Calu3 (cell line): ENCODE measurements at regions not wholly inside any gene's neighbourhood (a gene's known extent, or its start where the extent isn't known, plus 50 kb on each side); places are given as distances from the start of the nearest gene placed in this dataset.

ENCODE experiments used
- BruUV-seq: library from RNA; stranded (reverse); fragments of 400-500 nt; replicated peaks from 2 replicates; lab custom pipeline; 2021; lab: Mats Ljungman, UMichigan
- CTCF ChIA-PET: fragments of 300-600 bp; sonication (Branson Sonifier 250); formaldehyde crosslinking; loops from one replicate; lab custom pipeline; 2022; ENCODE audit warnings: antibody characterized with exemption; lab: Charles Lee
- DNase-seq: peaks from one replicate; pipeline ENCODE4 v3.0.0; 2022
- H3K27ac Mint-ChIP-seq: one replicate; pipeline ENCODE4 v1.8.0; 2022; ENCODE audit warnings: mixed read lengths; ENCODE audit not compliant: unreplicated experiment
- H3K27me3 Mint-ChIP-seq: one replicate; pipeline ENCODE4 v1.8.0; 2022; ENCODE audit warnings: mixed read lengths; ENCODE audit not compliant: unreplicated experiment
- H3K36me3 Mint-ChIP-seq: one replicate; pipeline ENCODE4 v1.8.0; 2022; ENCODE audit warnings: mild to moderate bottlenecking, moderate library complexity, mixed read lengths; ENCODE audit not compliant: insufficient read depth, unreplicated experiment
- H3K4me1 Mint-ChIP-seq: one replicate; pipeline ENCODE4 v1.8.0; 2022; ENCODE audit warnings: mild to moderate bottlenecking, low read depth, mixed read lengths; ENCODE audit not compliant: unreplicated experiment
- H3K4me3 Mint-ChIP-seq: one replicate; pipeline ENCODE4 v1.8.0; 2022; ENCODE audit warnings: mild to moderate bottlenecking, low read depth, moderate library complexity, mixed read lengths; ENCODE audit not compliant: unreplicated experiment
- H3K9me3 Mint-ChIP-seq: one replicate; pipeline ENCODE4 v1.8.0; 2022; ENCODE audit warnings: low read depth, mixed read lengths; ENCODE audit not compliant: unreplicated experiment
- intact Hi-C: fragments of 100-400 bp; cut with micrococcal nuclease; formaldehyde crosslinking; loops from one replicate; pipeline ENCODE4 v1.10.0; 2022; ENCODE audit not compliant: unreplicated experiment
- TF ChIP-seq, protein P1 (sequence below): fragments of 200-600 bp; IDR thresholded peaks from one replicate; pipeline ENCODE4 v1.8.0; 2022; ENCODE audit warnings: antibody characterized with exemption; ENCODE audit not compliant: unreplicated experiment

DNA sequence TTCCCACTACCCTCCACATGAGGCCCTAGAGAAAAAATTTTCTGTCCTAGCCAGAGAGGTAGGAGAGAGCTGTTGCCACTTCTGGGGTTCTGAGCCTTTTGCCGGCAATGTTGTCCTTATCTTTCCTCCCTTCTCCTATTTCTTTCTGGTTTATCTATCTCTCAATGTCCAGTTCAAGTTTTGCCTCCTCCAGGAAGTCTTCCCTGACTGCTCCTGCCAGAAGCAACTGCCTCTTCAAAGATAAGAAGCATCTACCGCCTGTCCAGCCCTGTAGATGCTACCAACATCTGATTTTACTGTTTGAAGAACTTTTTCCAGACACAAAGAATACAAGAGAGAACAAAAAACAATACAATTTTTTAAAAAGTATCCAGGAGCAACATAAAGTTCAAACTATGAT lies 220.8 kb upstream of the KLHL29 start:
- no TSS peak for BruUV-seq

DNA sequence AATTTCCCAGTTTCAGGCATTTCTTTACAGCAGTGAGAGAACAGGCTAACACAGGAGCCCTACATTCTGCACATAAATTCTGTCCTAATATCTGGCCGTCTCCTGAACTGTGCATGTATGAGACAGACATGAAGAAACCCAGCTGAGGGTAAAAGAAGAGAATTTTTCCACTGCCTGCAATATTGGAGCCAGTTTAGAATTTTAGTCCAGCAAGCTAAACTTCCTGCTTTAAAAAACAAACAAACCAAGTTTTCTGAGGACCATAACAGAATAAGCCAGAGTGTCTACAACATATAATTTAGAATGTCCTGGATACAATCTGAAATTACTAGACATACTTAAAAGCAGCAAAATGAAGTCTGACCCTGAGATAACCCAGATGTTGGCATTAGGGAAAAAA lies 215.1 kb upstream of the KLHL29 start:
- BruUV-seq = no TSS peak
- Mint-ChIP-seq H3K4me1 (no peaks in the 10 kb centered on the region), H3K9me3 (peaks cover 5% of the 10 kb centered on the region), H3K27ac (no peak overlapping the region), H3K36me3 (no peaks in the 10 kb centered on the region), H3K4me3 (no peak overlapping the region), H3K27me3 (peaks cover 22% of the 10 kb centered on the region)
- intact Hi-C loops = no loop called here
- CTCF ChIA-PET = no interaction called here
- TF ChIP-seq, protein P1, sequence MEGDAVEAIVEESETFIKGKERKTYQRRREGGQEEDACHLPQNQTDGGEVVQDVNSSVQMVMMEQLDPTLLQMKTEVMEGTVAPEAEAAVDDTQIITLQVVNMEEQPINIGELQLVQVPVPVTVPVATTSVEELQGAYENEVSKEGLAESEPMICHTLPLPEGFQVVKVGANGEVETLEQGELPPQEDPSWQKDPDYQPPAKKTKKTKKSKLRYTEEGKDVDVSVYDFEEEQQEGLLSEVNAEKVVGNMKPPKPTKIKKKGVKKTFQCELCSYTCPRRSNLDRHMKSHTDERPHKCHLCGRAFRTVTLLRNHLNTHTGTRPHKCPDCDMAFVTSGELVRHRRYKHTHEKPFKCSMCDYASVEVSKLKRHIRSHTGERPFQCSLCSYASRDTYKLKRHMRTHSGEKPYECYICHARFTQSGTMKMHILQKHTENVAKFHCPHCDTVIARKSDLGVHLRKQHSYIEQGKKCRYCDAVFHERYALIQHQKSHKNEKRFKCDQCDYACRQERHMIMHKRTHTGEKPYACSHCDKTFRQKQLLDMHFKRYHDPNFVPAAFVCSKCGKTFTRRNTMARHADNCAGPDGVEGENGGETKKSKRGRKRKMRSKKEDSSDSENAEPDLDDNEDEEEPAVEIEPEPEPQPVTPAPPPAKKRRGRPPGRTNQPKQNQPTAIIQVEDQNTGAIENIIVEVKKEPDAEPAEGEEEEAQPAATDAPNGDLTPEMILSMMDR = no peak
- no peak for DNase-seq

More for the DNA sequence above, 220.8 kb upstream of the KLHL29 start:
- TF ChIP-seq, protein P1 = no peak
- no peak for DNase-seq
- Mint-ChIP-seq H3K36me3 (no peaks in the 10 kb centered on the region), H3K27ac (no peak overlapping the region), H3K27me3 (peaks cover 26% of the 10 kb centered on the region), H3K9me3 (no peaks in the 10 kb centered on the region), H3K4me1 (no peaks in the 10 kb centered on the region), H3K4me3 (no peak overlapping the region)
- intact Hi-C loops = no loop called here
- CTCF ChIA-PET = no interaction called here

DNA sequence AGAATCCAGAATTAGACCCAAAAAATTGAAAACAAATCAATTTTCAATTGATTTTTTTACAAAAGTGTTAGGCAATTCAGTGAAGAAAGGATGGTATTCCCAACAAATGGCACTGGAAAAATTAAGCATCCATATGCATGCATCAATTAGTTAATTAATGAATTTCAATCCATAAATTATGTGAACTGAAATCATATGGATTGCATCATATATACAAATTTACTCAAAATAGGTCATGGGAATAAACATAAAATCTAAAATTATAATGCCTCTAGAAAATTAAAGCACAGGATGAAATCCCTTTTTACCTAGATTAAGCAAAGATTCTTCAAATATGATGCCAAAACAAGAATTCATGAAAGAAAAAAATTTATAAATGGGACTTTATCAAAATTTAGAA lies 213.9 kb upstream of the KLHL29 start:
- H3K36me3 Mint-ChIP-seq = no peaks in the 10 kb centered on the region
- TF ChIP-seq, protein P1 = no peak
- BruUV-seq = no TSS peak

DNA sequence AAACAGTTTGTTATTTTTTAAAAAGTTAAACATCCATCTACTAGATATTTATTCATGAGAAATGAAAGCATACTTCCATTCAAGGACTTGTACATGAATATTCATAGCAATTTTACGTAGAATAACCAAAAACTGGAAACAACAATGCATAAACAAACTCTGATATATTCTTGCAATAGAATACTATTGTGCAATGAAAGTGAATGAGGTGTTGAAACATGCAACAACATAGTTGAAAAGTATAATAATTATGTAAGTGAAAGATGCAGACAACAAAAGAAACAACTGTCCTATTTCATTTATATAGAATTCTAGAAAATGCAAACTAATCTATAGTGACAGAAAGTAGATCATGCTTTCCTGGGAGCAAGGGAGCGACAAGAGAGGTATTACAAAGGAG lies 206.6 kb upstream of the KLHL29 start:
- CTCF ChIA-PET = interaction anchor here (0.7 kb wide), 1 partner anchor 1571 kb away, joined by 3 read pairs; no protein-coding TSS in a partner anchor

More for the DNA sequence above, 213.9 kb upstream of the KLHL29 start:
- H3K4me3 Mint-ChIP-seq = no peak overlapping the region
- no peak for DNase-seq
- H3K4me1 Mint-ChIP-seq = no peaks in the 10 kb centered on the region
- H3K9me3 Mint-ChIP-seq = peaks cover 5% of the 10 kb centered on the region
- no peak overlapping the region for H3K27ac Mint-ChIP-seq
- CTCF ChIA-PET = no interaction called here
- H3K27me3 Mint-ChIP-seq = peaks cover 10% of the 10 kb centered on the region
- intact Hi-C loops = no loop called here

More for the DNA sequence above, 206.6 kb upstream of the KLHL29 start:
- intact Hi-C loops = no loop called here
- DNase-seq = no peak
- no TSS peak for BruUV-seq
- Mint-ChIP-seq H3K9me3 (no peaks in the 10 kb centered on the region), H3K27ac (no peak overlapping the region), H3K4me3 (no peak overlapping the region), H3K4me1 (no peaks in the 10 kb centered on the region), H3K36me3 (no peaks in the 10 kb centered on the region), H3K27me3 (no peaks in the 10 kb centered on the region)
- TF ChIP-seq, protein P1 = no peak
